Stomach smooth muscle (tissue), 2 donors: ENCODE measurements at regions not wholly inside any gene's neighbourhood (a gene's known extent, or its start where the extent isn't known, plus 50 kb on each side); places are given as distances from the start of the nearest gene placed in this dataset.

Source experiments
- H3K27ac ChIP-seq: one replicate; pipeline ENCODE4 v1.7.0; 2013; ENCODE audit warnings: mild to moderate bottlenecking, low read length, inconsistent platforms
- H3K27me3 ChIP-seq, 2 donors: one replicate each; pipeline ENCODE4 v1.7.0; 2013; ENCODE audit warnings: low read length in 2 of 2; ENCODE audit not compliant: insufficient read depth in 2 of 2, control insufficient read depth in 1 of 2
- H3K36me3 ChIP-seq, 2 donors: one replicate each; pipeline ENCODE4 v1.7.0; 2013; ENCODE audit warnings: low read length in 2 of 2; ENCODE audit not compliant: control insufficient read depth in 2 of 2, insufficient read depth in 2 of 2
- H3K4me1 ChIP-seq: one replicate; pipeline ENCODE4 v1.7.0; 2013; ENCODE audit warnings: low read length; ENCODE audit not compliant: control insufficient read depth, insufficient read depth
- H3K4me3 ChIP-seq, 2 donors: one replicate each; pipeline ENCODE4 v1.7.0; 2013; ENCODE audit warnings: low read length in 2 of 2
- H3K9ac ChIP-seq, 2 donors: one replicate each; pipeline ENCODE4 v1.7.0; 2013; ENCODE audit warnings: low read length in 2 of 2, mild to moderate bottlenecking in 1 of 2
- H3K9me3 ChIP-seq, 2 donors: one replicate each; pipeline ENCODE4 v1.7.0; 2013; ENCODE audit warnings: low read length in 2 of 2; ENCODE audit not compliant: control insufficient read depth in 2 of 2
- donor health status: healthy.
- donor health status: Pancreatic carcinoma.

GRCh38 chr13:44232774-44233173 is 140.8 kb upstream of the SERP2 start:
- no peak overlapping the region for H3K4me3 ChIP-seq
- no peak overlapping the region for H3K27ac ChIP-seq
- no peaks in the 10 kb centered on the region for H3K36me3 ChIP-seq
- H3K9me3 ChIP-seq, result no peaks in the 10 kb centered on the region
- no peaks in the 10 kb centered on the region for H3K27me3 ChIP-seq
- H3K4me1 ChIP-seq, result peaks cover 36% of the 10 kb centered on the region
- no peak overlapping the region for H3K9ac ChIP-seq

- H3K36me3 ChIP-seq, result no peaks in the 10 kb centered on the region
- H3K4me1 ChIP-seq, result peaks cover 41% of the 10 kb centered on the region
- H3K27ac ChIP-seq, result no peak overlapping the region
- H3K9me3 ChIP-seq, result no peaks in the 10 kb centered on the region
- no peaks in the 10 kb centered on the region for H3K27me3 ChIP-seq
- H3K9ac ChIP-seq, result no peak overlapping the region
- no peak overlapping the region for H3K4me3 ChIP-seq
These were observed 139.1 kb upstream of the SERP2 start for GRCh38 chr13:44234566-44234965.

- H3K9me3 ChIP-seq, result no peaks in the 10 kb centered on the region
- H3K4me1 ChIP-seq, result peaks cover 37% of the 10 kb centered on the region
- peak overlapping the region; percentile 84 for H3K27ac ChIP-seq
- H3K9ac ChIP-seq, result peak overlapping the region in 1 of 2 donors; percentile 26
- H3K4me3 ChIP-seq, result no peak overlapping the region
- no peaks in the 10 kb centered on the region for H3K36me3 ChIP-seq
- no peaks in the 10 kb centered on the region for H3K27me3 ChIP-seq
These were observed 137.3 kb upstream of the SERP2 start for GRCh38 chr13:44236370-44236769.

- Histone ChIP-seq H3K4me1 (peaks cover 35% of the 10 kb centered on the region), H3K9me3 (no peaks in the 10 kb centered on the region), H3K4me3 (no peak overlapping the region), H3K36me3 (no peaks in the 10 kb centered on the region), H3K27me3 (no peaks in the 10 kb centered on the region), H3K9ac (peak overlapping the region in 1 of 2 donors; percentile 26), H3K27ac (peak overlapping the region; percentile 84)
These were observed 136.8 kb upstream of the SERP2 start for GRCh38 chr13:44236801-44237207.

- Histone ChIP-seq H3K36me3 (no peaks in the 10 kb centered on the region), H3K27ac (peak overlapping the region; percentile 84), H3K4me3 (no peak overlapping the region), H3K27me3 (no peaks in the 10 kb centered on the region), H3K9me3 (no peaks in the 10 kb centered on the region), H3K4me1 (peaks cover 30% of the 10 kb centered on the region), H3K9ac (peak overlapping the region; percentile 26 to 29)
These were observed 136.3 kb upstream of the SERP2 start for GRCh38 chr13:44237276-44237767.

- H3K27ac ChIP-seq, result peak overlapping the region; percentile 84
- H3K9ac ChIP-seq, result peak overlapping the region in 1 of 2 donors; percentile 29
- no peaks in the 10 kb centered on the region for H3K36me3 ChIP-seq
- H3K9me3 ChIP-seq, result no peaks in the 10 kb centered on the region
- peaks cover 28% of the 10 kb centered on the region for H3K4me1 ChIP-seq
- no peak overlapping the region for H3K4me3 ChIP-seq
- H3K27me3 ChIP-seq, result no peaks in the 10 kb centered on the region
These were observed 135.7 kb upstream of the SERP2 start for GRCh38 chr13:44237881-44238421.

- Histone ChIP-seq H3K27ac (no peak overlapping the region), H3K4me3 (no peak overlapping the region), H3K9me3 (no peaks in the 10 kb centered on the region), H3K27me3 (no peaks in the 10 kb centered on the region), H3K4me1 (peaks cover 31% of the 10 kb centered on the region), H3K9ac (no peak overlapping the region), H3K36me3 (no peaks in the 10 kb centered on the region)
These were observed 132.9 kb upstream of the SERP2 start for GRCh38 chr13:44240611-44241145.

GRCh38 chr13:44241638-44242037 is 132.0 kb upstream of the SERP2 start:
- H3K9me3 ChIP-seq, result no peaks in the 10 kb centered on the region
- H3K4me3 ChIP-seq, result no peak overlapping the region
- H3K36me3 ChIP-seq, result no peaks in the 10 kb centered on the region
- H3K27ac ChIP-seq, result no peak overlapping the region
- no peak overlapping the region for H3K9ac ChIP-seq
- no peaks in the 10 kb centered on the region for H3K27me3 ChIP-seq
- peaks cover 24% of the 10 kb centered on the region for H3K4me1 ChIP-seq

GRCh38 chr13:44242766-44243165 is 130.9 kb upstream of the SERP2 start:
- Histone ChIP-seq H3K9ac (no peak overlapping the region), H3K4me3 (no peak overlapping the region), H3K9me3 (no peaks in the 10 kb centered on the region), H3K4me1 (peaks cover 13% of the 10 kb centered on the region), H3K36me3 (no peaks in the 10 kb centered on the region), H3K27ac (no peak overlapping the region), H3K27me3 (no peaks in the 10 kb centered on the region)

- Histone ChIP-seq H3K36me3 (no peaks in the 10 kb centered on the region), H3K4me3 (no peak overlapping the region), H3K9me3 (no peaks in the 10 kb centered on the region), H3K27me3 (no peaks in the 10 kb centered on the region), H3K9ac (no peak overlapping the region), H3K27ac (no peak overlapping the region), H3K4me1 (peaks cover 12% of the 10 kb centered on the region)
These were observed 130.3 kb upstream of the SERP2 start for GRCh38 chr13:44243198-44243857.

- no peaks in the 10 kb centered on the region for H3K27me3 ChIP-seq
- no peaks in the 10 kb centered on the region for H3K9me3 ChIP-seq
- H3K4me1 ChIP-seq, result peaks cover 19% of the 10 kb centered on the region
- no peak overlapping the region for H3K27ac ChIP-seq
- no peaks in the 10 kb centered on the region for H3K36me3 ChIP-seq
- H3K4me3 ChIP-seq, result no peak overlapping the region
- H3K9ac ChIP-seq, result no peak overlapping the region
These were observed 129.3 kb upstream of the SERP2 start for GRCh38 chr13:44244288-44244687.
